HCT116 (cell line): ENCODE measurements at regions not wholly inside any gene's neighbourhood (a gene's known extent, or its start where the extent isn't known, plus 50 kb on each side); places are given as distances from the start of the nearest gene placed in this dataset.

Experiments
- ATAC-seq: fragments of 200-7000 bp; cut with Tn5 transposase; 2 replicates; pipeline ENCODE4 v1.9.1; 2020; ENCODE audit warnings: mild to moderate bottlenecking, moderate library complexity
- BruUV-seq: library from RNA; stranded (reverse); fragments of 400-500 nt; replicated peaks from 2 replicates; lab custom pipeline; 2021; lab: Mats Ljungman, UMichigan
- CTCF ChIA-PET: fragments of 300-600 bp; sonication (Branson Sonifier 250); formaldehyde crosslinking; loops from one replicate; lab custom pipeline; 2021; ENCODE audit warnings: antibody characterized with exemption; lab: Charles Lee
- POLR2A ChIA-PET: fragments of 300-600, 350-600 bp; sonication (Branson Sonifier 250); formaldehyde crosslinking; loops from one replicate; lab custom pipeline; 2021; ENCODE audit warnings: antibody characterized with exemption; lab: Charles Lee
- RAD21 ChIA-PET, 2 experiments: fragments of 300-600 bp; sonication (Branson Sonifier 250); formaldehyde crosslinking; loops; one replicate each; lab custom pipeline; 2023; ENCODE audit warnings: low total read pairs in 2 of 2; ENCODE audit not compliant: uncharacterized antibody in 2 of 2, unreplicated experiment in 2 of 2, low non-redundant PET in 1 of 2; lab: Charles Lee
- DNase-seq: peaks from one replicate; pipeline ENCODE4 v3.0.0-alpha.2; 2010; ENCODE audit warnings: low read depth, low spot score
- H2AFZ ChIP-seq: fragments of 200-600 bp; shearing (Covaris generic), sonication (generic); 2 replicates; pipeline ENCODE4 v1.6.1; 2017; ENCODE audit warnings: low read depth, mixed run types, mixed read lengths, antibody characterized with exemption, low read length; ENCODE audit not compliant: poor library complexity, severe bottlenecking
- H3K27ac ChIP-seq: 2 replicates; pipeline ENCODE4 v1.5.1; 2012; ENCODE audit warnings: low read depth, low read length
- H3K27me3 ChIP-seq: fragments of 200-600 bp; sonication (generic); 2 replicates; pipeline ENCODE4 v1.6.1; 2016; ENCODE audit warnings: mixed run types, low read length, mixed read lengths; ENCODE audit not compliant: insufficient read depth
- H3K36me3 ChIP-seq, 2 experiments: fragments of 200-500 bp in 1 of 2; fragments of 200-600 bp in 1 of 2; sonication (Bioruptor generic) in 1 of 2; sonication (generic) in 1 of 2; 2 replicates each; pipeline versions ENCODE4 v1.5.1 to v1.6.1; 2014 to 2016; ENCODE audit warnings: low read length in 2 of 2, inconsistent platforms in 1 of 2, mixed read lengths in 1 of 2, mixed run types in 1 of 2; ENCODE audit not compliant: insufficient read depth in 2 of 2, control insufficient read depth in 1 of 2
- H3K4me1 ChIP-seq, 2 experiments: fragments of 200-600 bp in 1 of 2; sonication (generic) in 1 of 2; 2 replicates each; pipeline versions ENCODE4 v1.5.1 to v1.6.1; 2012 to 2017; ENCODE audit warnings: low read length in 2 of 2, inconsistent platforms in 1 of 2, mild to moderate bottlenecking in 1 of 2, mixed read lengths in 1 of 2, mixed run types in 1 of 2, moderate library complexity in 1 of 2; ENCODE audit not compliant: insufficient read depth in 2 of 2, control insufficient read depth in 1 of 2
- H3K4me2 ChIP-seq: fragments of 200-600 bp; sonication (generic); 2 replicates; pipeline ENCODE4 v1.6.1; 2017; ENCODE audit warnings: mixed run types, low read length, mixed read lengths
- H3K4me3 ChIP-seq, 2 experiments: fragments of 200-600 bp in 1 of 2; sonication (generic) in 1 of 2; replicated peaks in 1 of 2; 2 replicates each; pipeline ENCODE4 v1.5.1; 2011 to 2016; ENCODE audit warnings: low read length in 2 of 2, control low read depth in 1 of 2, low read depth in 1 of 2, mild to moderate bottlenecking in 1 of 2, mixed read lengths in 1 of 2, mixed run types in 1 of 2
- H3K79me2 ChIP-seq: fragments of 200-600 bp; sonication (generic); 2 replicates; pipeline ENCODE4 v1.6.1; 2017; ENCODE audit warnings: mild to moderate bottlenecking, mixed run types, low read length, moderate library complexity, mixed read lengths; ENCODE audit not compliant: insufficient read depth
- H3K9ac ChIP-seq: fragments of 200-600 bp; sonication (generic); 2 replicates; pipeline ENCODE4 v1.6.1; 2016; ENCODE audit warnings: low read length, mixed read lengths
- H3K9me2 ChIP-seq: fragments of 200-600 bp; sonication (generic), shearing (Covaris generic); 2 replicates; pipeline ENCODE4 v1.6.1; 2017; ENCODE audit warnings: mixed run types, mild to moderate bottlenecking, moderate library complexity; ENCODE audit not compliant: insufficient read depth
- H3K9me3 ChIP-seq, 2 experiments: fragments of 200-500 bp in 1 of 2; fragments of 200-600 bp in 1 of 2; sonication (Bioruptor generic) in 1 of 2; sonication (generic) in 1 of 2; 2 replicates each; pipeline ENCODE4 v1.6.1; 2014 to 2017; ENCODE audit warnings: low read length in 2 of 2, mixed read lengths in 2 of 2, inconsistent platforms in 1 of 2, low read depth in 1 of 2, mild to moderate bottlenecking in 1 of 2, mixed run types in 1 of 2, moderate library complexity in 1 of 2; ENCODE audit not compliant: control insufficient read depth in 1 of 2, insufficient read depth in 1 of 2
- H4K20me1 ChIP-seq: fragments of 200-600 bp; sonication (generic), shearing (Covaris generic); 2 replicates; pipeline ENCODE4 v1.6.1; 2017; ENCODE audit warnings: mixed run types, mild to moderate bottlenecking, moderate library complexity; ENCODE audit not compliant: insufficient read depth
- CBX3 ChIP-seq: IDR thresholded peaks from 2 replicates; pipeline ENCODE4 v1.6.1; 2012; ENCODE audit warnings: low read depth
- CTCF ChIP-seq, 3 experiments: fragments of 200-600 bp in 1 of 3; sonication (generic) in 1 of 3; IDR thresholded peaks in 2 of 3; conservative IDR thresholded peaks in 1 of 3; 2 replicates each; pipeline ENCODE4 v1.5.1; 2012 to 2017; ENCODE audit warnings: low read depth in 2 of 3, low read length in 2 of 3, antibody characterized with exemption in 1 of 3, borderline replicate concordance in 1 of 3, control low read depth in 1 of 3, mild to moderate bottlenecking in 1 of 3, mixed read lengths in 1 of 3, mixed run types in 1 of 3, moderate library complexity in 1 of 3; ENCODE audit not compliant: insufficient read depth in 1 of 3
- EGR1 ChIP-seq: IDR thresholded peaks from 2 replicates; pipeline ENCODE4 v1.6.1; 2012; ENCODE audit warnings: low read depth
- FOSL1 ChIP-seq: IDR thresholded peaks from 2 replicates; pipeline ENCODE4 v1.6.1; 2012; ENCODE audit warnings: low read depth
- JUND ChIP-seq: IDR thresholded peaks from 2 replicates; pipeline ENCODE4 v1.6.1; 2012
- POLR2A ChIP-seq: IDR thresholded peaks from 2 replicates; pipeline ENCODE4 v1.7.0; 2011; ENCODE audit warnings: borderline replicate concordance; ENCODE audit not compliant: insufficient read depth, insufficient read length; ENCODE audit errors: extremely low read depth
- POLR2AphosphoS5 ChIP-seq: IDR thresholded peaks from 2 replicates; pipeline ENCODE4 v1.6.1; 2011; ENCODE audit warnings: mild to moderate bottlenecking, low read depth, low read length, moderate library complexity
- RAD21 ChIP-seq: IDR thresholded peaks from 2 replicates; pipeline ENCODE4 v1.6.1; 2012; ENCODE audit warnings: low read depth, mild to moderate bottlenecking
- REST ChIP-seq: IDR thresholded peaks from 2 replicates; pipeline ENCODE4 v1.6.1; 2012; ENCODE audit warnings: low read depth
- SIN3A ChIP-seq: IDR thresholded peaks from 2 replicates; pipeline ENCODE4 v1.6.1; 2012; ENCODE audit warnings: low read depth
- SP1 ChIP-seq: IDR thresholded peaks from 2 replicates; pipeline ENCODE4 v1.6.1; 2012; ENCODE audit warnings: low read depth
- SRF ChIP-seq: IDR thresholded peaks from 2 replicates; pipeline ENCODE4 v1.6.1; 2012; ENCODE audit warnings: low read depth
- YY1 ChIP-seq: IDR thresholded peaks from 2 replicates; pipeline ENCODE4 v1.6.1; 2011; ENCODE audit warnings: low read length, low read depth, moderate library complexity, mild to moderate bottlenecking; ENCODE audit not compliant: insufficient replicate concordance; ENCODE audit errors: extremely low read depth
- ZFX ChIP-seq: fragments of 450-650 bp; IDR thresholded peaks from 2 replicates; pipeline ENCODE4 v1.6.1; 2017
- intact Hi-C: fragments of 100-400 bp; cut with micrococcal nuclease; formaldehyde crosslinking; loops from 2 replicates; pipeline ENCODE4 v1.10.0; 2022

- TF ChIP-seq REST (no peak), SP1 (no peak), YY1 (no peak), ZFX (no peak), SRF (no peak), FOSL1 (no peak), EGR1 (no peak), SIN3A (no peak), POLR2A (no peak)
These were observed 593.1 kb downstream of the EBF1 start (continued) for GRCh38 chr5:158506648-158507047.

- Histone ChIP-seq H3K4me2 (no peak overlapping the region), H4K20me1 (no peaks in the 10 kb centered on the region; the same call in 1 of the 2 replicates), H3K9me3 (no peaks in the 10 kb centered on the region), H3K36me3 (no peaks in the 10 kb centered on the region), H3K27ac (no peak overlapping the region), H3K4me3 (no peak overlapping the region), H3K4me1 (no peaks in the 10 kb centered on the region), H3K27me3 (no peaks in the 10 kb centered on the region), H3K9me2 (no peaks in the 10 kb centered on the region), H3K9ac (no peak overlapping the region), H3K79me2 (no peaks in the 10 kb centered on the region), H2AFZ (no peak overlapping the region)
- no peak for DNase-seq
- ChIA-PET POLR2A (no interaction called here), RAD21 (no interaction called here), CTCF (no interaction called here)
- TF ChIP-seq CTCF (IDR thresholded peaks at IDR 0.05 in 2 of 3, conservative IDR thresholded peaks at IDR 0.05 in 1 of 3; ENCODE audit: borderline replicate concordance in 1 of 3, insufficient read depth in 1 of 3, low read depth in 2 of 3, low read length in 2 of 3), result no peak
- TF ChIP-seq EGR1, result no peak
- no peak for TF ChIP-seq POLR2A
- no peak for TF ChIP-seq FOSL1
- no peak for TF ChIP-seq JUND
- no peak for TF ChIP-seq CBX3
- TF ChIP-seq POLR2AphosphoS5, result no peak
- TF ChIP-seq ZFX, result no peak
- TF ChIP-seq RAD21, result no peak
- no peak for ATAC-seq
- no TSS peak for BruUV-seq
- intact Hi-C loops, result no loop called here
These were observed 597.0 kb downstream of the EBF1 start for GRCh38 chr5:158502686-158503085.
